ENCODE measurements at regions not wholly inside any gene's neighbourhood (a gene's known extent, or its start where the extent isn't known, plus 50 kb on each side); places are given as distances from the start of the nearest gene placed in this dataset.

- Histone ChIP-seq H3K9me2 (ENCODE audit: insufficient read depth) (no peaks in the 10 kb centered on the region), H3K79me2 (ENCODE audit: low read depth) (no peaks in the 10 kb centered on the region), H2AFZ (0 out of 2 replicates have a peak overlapping the region, but pooled peaks have one; percentile 10), H3K4me2 (peak overlapping the region; percentile 18; the same call in 1 of the 2 replicates), H3K9me3 (ENCODE audit: insufficient read depth, low read depth) (no peaks in the 10 kb centered on the region), H3K4me3 (no peak overlapping the region), H3K36me3 (ENCODE audit: low read depth) (no peaks in the 10 kb centered on the region), H3F3A (ENCODE audit: insufficient read depth, low read depth) (no peaks in the 10 kb centered on the region), H4K20me1 (ENCODE audit: insufficient read depth) (no peaks in the 10 kb centered on the region), H3K27ac (no peak overlapping the region), H3K27me3 (ENCODE audit: insufficient read depth, low read depth) (peaks cover 10% of the 10 kb centered on the region; the same call in 1 of the 2 replicates), H3K4me1 (replicated peaks; ENCODE audit: insufficient read depth) (peaks cover 8% of the 10 kb centered on the region)
- no TSS peak for BruUV-seq (replicated peaks)
- no peak for DNase-seq
- ChIA-PET CTCF (no interaction called here), POLR2A (ENCODE audit: unreplicated experiment) (interaction anchor here (0.6 to 0.9 kb wide), 2 partner anchors 21 to 180 kb away, joined by 3 to 7 read pairs; no protein-coding TSS in a partner anchor)
- no peak for TF ChIP-seq EZH2 (IDR thresholded peaks at IDR 0.05; ENCODE audit: low read depth)
- TF ChIP-seq CTCF (conservative IDR thresholded peaks at IDR 0.05), result no peak
- intact Hi-C loops (cut with micrococcal nuclease; ENCODE audit: unreplicated experiment), result loop anchor here (5.0 to 10.0 kb wide), 3 partner anchors 373 to 960 kb away; partner anchors contain the start of gene FBXO4
Measured at GRCh38 chr5:42887575-42887974, 75.9 kb upstream of the SELENOP start.

- POLR2A ChIA-PET (ENCODE audit: unreplicated experiment), result interaction anchor here (0.9 kb wide), 1 partner anchor 22 kb away, joined by 7 read pairs; no protein-coding TSS in a partner anchor
- no peaks in the 10 kb centered on the region for H3F3A ChIP-seq (ENCODE audit: insufficient read depth, low read depth)
- TF ChIP-seq EZH2 (IDR thresholded peaks at IDR 0.05; ENCODE audit: low read depth) (no peak), CTCF (conservative IDR thresholded peaks at IDR 0.05) (no peak)
- BruUV-seq (replicated peaks), result no TSS peak
- CTCF ChIA-PET, result no interaction called here
- H4K20me1 ChIP-seq (ENCODE audit: insufficient read depth), result no peaks in the 10 kb centered on the region
- H3K36me3 ChIP-seq (ENCODE audit: low read depth), result no peaks in the 10 kb centered on the region
- intact Hi-C loops (cut with micrococcal nuclease; ENCODE audit: unreplicated experiment), result loop anchor here (5.0 to 10.0 kb wide), 3 partner anchors 372 to 960 kb away; partner anchors contain the start of gene FBXO4
- H3K4me3 ChIP-seq, result no peak overlapping the region
- 0 out of 2 replicates have a peak overlapping the region, but pooled peaks have one; percentile 10 for H2AFZ ChIP-seq
- peak overlapping the region; percentile 18 for H3K4me2 ChIP-seq
- peaks cover 6% of the 10 kb centered on the region; the same call in 1 of the 2 replicates for H3K27me3 ChIP-seq (ENCODE audit: insufficient read depth, low read depth)
- peaks cover 8% of the 10 kb centered on the region for H3K4me1 ChIP-seq (replicated peaks; ENCODE audit: insufficient read depth)
- DNase-seq, result peak in 1 of 2 experiments; percentile 49
- H3K79me2 ChIP-seq (ENCODE audit: low read depth), result no peaks in the 10 kb centered on the region
- no peaks in the 10 kb centered on the region for H3K9me3 ChIP-seq (ENCODE audit: insufficient read depth, low read depth)
- no peaks in the 10 kb centered on the region for H3K9me2 ChIP-seq (ENCODE audit: insufficient read depth)
- H3K27ac ChIP-seq, result no peak overlapping the region
Measured at GRCh38 chr5:42887097-42887496, 75.4 kb upstream of the SELENOP start.

- POLR2A ChIA-PET (ENCODE audit: unreplicated experiment), result no interaction called here
- BruUV-seq (replicated peaks), result no TSS peak
- H3F3A ChIP-seq (ENCODE audit: insufficient read depth, low read depth), result no peaks in the 10 kb centered on the region
- CTCF ChIA-PET, result interaction anchor here (0.7 kb wide), 1 partner anchor 303 kb away, joined by 3 read pairs; no protein-coding TSS in a partner anchor
- no peak for DNase-seq
- H3K27ac ChIP-seq, result no peak overlapping the region
- no peak overlapping the region for H3K4me2 ChIP-seq
- no peak overlapping the region for H3K4me3 ChIP-seq
- H3K9me3 ChIP-seq (ENCODE audit: insufficient read depth, low read depth), result no peaks in the 10 kb centered on the region
- no peaks in the 10 kb centered on the region for H4K20me1 ChIP-seq (ENCODE audit: insufficient read depth)
- intact Hi-C loops (cut with micrococcal nuclease; ENCODE audit: unreplicated experiment), result loop anchor here (5.0 to 10.0 kb wide), 3 partner anchors 372 to 959 kb away; partner anchors contain the start of gene FBXO4
- H2AFZ ChIP-seq, result peak overlapping the region; percentile 2; the same call in 1 of the 2 replicates
- H3K9me2 ChIP-seq (ENCODE audit: insufficient read depth), result no peaks in the 10 kb centered on the region
- H3K36me3 ChIP-seq (ENCODE audit: low read depth), result no peaks in the 10 kb centered on the region
- peaks cover 1% of the 10 kb centered on the region; the same call in 1 of the 2 replicates for H3K27me3 ChIP-seq (ENCODE audit: insufficient read depth, low read depth)
- H3K4me1 ChIP-seq (replicated peaks; ENCODE audit: insufficient read depth), result peaks cover 8% of the 10 kb centered on the region
- no peak for TF ChIP-seq CTCF (conservative IDR thresholded peaks at IDR 0.05)
- no peak for TF ChIP-seq EZH2 (IDR thresholded peaks at IDR 0.05; ENCODE audit: low read depth)
- H3K79me2 ChIP-seq (ENCODE audit: low read depth), result no peaks in the 10 kb centered on the region
Measured at GRCh38 chr5:42886635-42887034, 74.9 kb upstream of the SELENOP start.
